PC-3 (cell line): ENCODE measurements at regions not wholly inside any gene's neighbourhood (a gene's known extent, or its start where the extent isn't known, plus 50 kb on each side); places are given as distances from the start of the nearest gene placed in this dataset.
A peak's percentile ranks its signal among the peaks of the same experiment; 100 is the strongest.

Source experiments
- ATAC-seq: fragments of 200-7000 bp; cut with Tn5 transposase; 2 replicates; pipeline ENCODE4 v1.9.1; 2020; ENCODE audit warnings: mild to moderate bottlenecking, moderate library complexity
- BruUV-seq: library from RNA; stranded (reverse); fragments of 400-500 nt; replicated peaks from 2 replicates; lab custom pipeline; 2021; lab: Mats Ljungman, UMichigan
- CTCF ChIA-PET: fragments of 300-600 bp; sonication (Branson Sonifier 250); formaldehyde crosslinking; loops from one replicate; lab custom pipeline; 2022; ENCODE audit warnings: antibody characterized with exemption; lab: Charles Lee
- POLR2A ChIA-PET: fragments of 300-600 bp; sonication (Branson Sonifier 250); formaldehyde crosslinking; loops from one replicate; lab custom pipeline; 2022; ENCODE audit warnings: antibody characterized with exemption; ENCODE audit not compliant: unreplicated experiment; lab: Charles Lee
- DNase-seq: peaks from one replicate; pipeline ENCODE4 v3.0.0-alpha.2; 2015
- H2AFZ ChIP-seq: fragments of 300-600 bp; sonication (generic); 2 replicates; pipeline ENCODE4 v1.6.0; 2016; ENCODE audit warnings: antibody characterized with exemption, low read length
- H3F3A ChIP-seq: fragments of 300-600 bp; sonication (generic); one replicate; pipeline ENCODE4 v1.6.0; 2017; ENCODE audit warnings: antibody characterized with exemption, low read length, control low read depth, mild to moderate bottlenecking; ENCODE audit not compliant: unreplicated experiment
- H3K27ac ChIP-seq: fragments of 300-600 bp; sonication (generic); 2 replicates; pipeline ENCODE4 v1.5.1; 2016; ENCODE audit warnings: mild to moderate bottlenecking, low read length
- H3K27me3 ChIP-seq: fragments of 300-600 bp; sonication (generic); 2 replicates; pipeline ENCODE4 v1.6.1; 2016; ENCODE audit warnings: low read length, mixed read lengths
- H3K36me3 ChIP-seq: fragments of 300-600 bp; sonication (generic); 2 replicates; pipeline ENCODE4 v1.6.1; 2016; ENCODE audit warnings: low read depth, mixed run types, low read length, mixed read lengths
- H3K4me1 ChIP-seq: fragments of 300-600 bp; sonication (generic); 2 replicates; pipeline ENCODE4 v1.5.1; 2016; ENCODE audit warnings: low read length; ENCODE audit not compliant: insufficient read depth
- H3K4me2 ChIP-seq: fragments of 300-600 bp; sonication (generic); 2 replicates; pipeline ENCODE4 v1.6.0; 2016; ENCODE audit warnings: low read length
- H3K4me3 ChIP-seq: fragments of 300-600 bp; sonication (generic); 2 replicates; pipeline ENCODE4 v1.5.1; 2016; ENCODE audit warnings: mild to moderate bottlenecking, low read length, mixed read lengths
- H3K79me2 ChIP-seq: fragments of 300-600 bp; sonication (generic); 2 replicates; pipeline ENCODE4 v1.6.1; 2017; ENCODE audit warnings: low read length, mixed read lengths
- H3K9ac ChIP-seq: fragments of 300-600 bp; sonication (generic); 2 replicates; pipeline ENCODE4 v1.6.0; 2016; ENCODE audit warnings: mild to moderate bottlenecking, low read length
- H3K9me2 ChIP-seq: fragments of 300-600 bp; sonication (generic); replicated peaks from 2 replicates; pipeline ENCODE4 v1.6.1; 2016; ENCODE audit warnings: mixed run types, low read length, mixed read lengths
- H3K9me3 ChIP-seq: fragments of 300-600 bp; sonication (generic); 2 replicates; pipeline ENCODE4 v1.6.1; 2016; ENCODE audit warnings: low read length, mixed read lengths
- H4K20me1 ChIP-seq: fragments of 300-600 bp; sonication (generic); 2 replicates; pipeline ENCODE4 v1.6.1; 2016; ENCODE audit warnings: low read length, mixed read lengths
- EZH2 ChIP-seq: fragments of 300-600 bp; sonication (generic); IDR thresholded peaks from one replicate; pipeline ENCODE4 v1.6.1; 2017; ENCODE audit warnings: antibody characterized with exemption, mild to moderate bottlenecking, low read length; ENCODE audit not compliant: unreplicated experiment
- EZH2phosphoT487 ChIP-seq: fragments of 300-600 bp; sonication (generic); IDR thresholded peaks from 2 replicates; pipeline ENCODE4 v1.6.1; 2018; ENCODE audit warnings: mild to moderate bottlenecking, antibody characterized with exemption, low read length, borderline replicate concordance
- intact Hi-C: fragments of 100-400 bp; cut with micrococcal nuclease; formaldehyde crosslinking; loops from 2 replicates; pipeline ENCODE4 v1.9.0; 2023
- TF ChIP-seq, protein P1 (sequence below): fragments of 300-600 bp; sonication (generic); conservative IDR thresholded peaks from 2 replicates; pipeline ENCODE4 v1.5.1; 2017; ENCODE audit warnings: antibody characterized with exemption, low read depth, mild to moderate bottlenecking, low read length

DNA sequence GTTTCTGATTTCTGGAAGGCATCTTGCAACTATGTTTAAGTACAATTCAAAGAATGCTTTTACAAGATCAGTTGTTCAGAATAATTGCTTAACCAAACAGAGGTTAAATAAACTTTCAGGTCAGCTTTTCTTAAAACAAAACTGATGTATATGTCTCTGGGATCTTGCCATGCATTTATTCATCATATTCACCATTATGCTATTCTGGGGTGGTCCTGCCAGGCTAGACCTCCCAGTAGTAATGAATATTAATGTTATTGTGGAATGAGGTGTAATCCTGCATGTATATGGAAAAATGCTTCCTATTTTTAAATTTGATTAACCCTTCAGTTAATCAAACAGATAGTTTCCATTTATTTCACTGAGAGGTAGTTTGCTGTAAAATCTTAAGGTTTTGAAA is 129.3 kb upstream of the RGPD4 start:
- no peak for TF ChIP-seq EZH2
- TF ChIP-seq, protein P1, sequence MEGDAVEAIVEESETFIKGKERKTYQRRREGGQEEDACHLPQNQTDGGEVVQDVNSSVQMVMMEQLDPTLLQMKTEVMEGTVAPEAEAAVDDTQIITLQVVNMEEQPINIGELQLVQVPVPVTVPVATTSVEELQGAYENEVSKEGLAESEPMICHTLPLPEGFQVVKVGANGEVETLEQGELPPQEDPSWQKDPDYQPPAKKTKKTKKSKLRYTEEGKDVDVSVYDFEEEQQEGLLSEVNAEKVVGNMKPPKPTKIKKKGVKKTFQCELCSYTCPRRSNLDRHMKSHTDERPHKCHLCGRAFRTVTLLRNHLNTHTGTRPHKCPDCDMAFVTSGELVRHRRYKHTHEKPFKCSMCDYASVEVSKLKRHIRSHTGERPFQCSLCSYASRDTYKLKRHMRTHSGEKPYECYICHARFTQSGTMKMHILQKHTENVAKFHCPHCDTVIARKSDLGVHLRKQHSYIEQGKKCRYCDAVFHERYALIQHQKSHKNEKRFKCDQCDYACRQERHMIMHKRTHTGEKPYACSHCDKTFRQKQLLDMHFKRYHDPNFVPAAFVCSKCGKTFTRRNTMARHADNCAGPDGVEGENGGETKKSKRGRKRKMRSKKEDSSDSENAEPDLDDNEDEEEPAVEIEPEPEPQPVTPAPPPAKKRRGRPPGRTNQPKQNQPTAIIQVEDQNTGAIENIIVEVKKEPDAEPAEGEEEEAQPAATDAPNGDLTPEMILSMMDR = no peak
- no peak for TF ChIP-seq EZH2phosphoT487
- intact Hi-C loops = no loop called here
- no TSS peak for BruUV-seq

DNA sequence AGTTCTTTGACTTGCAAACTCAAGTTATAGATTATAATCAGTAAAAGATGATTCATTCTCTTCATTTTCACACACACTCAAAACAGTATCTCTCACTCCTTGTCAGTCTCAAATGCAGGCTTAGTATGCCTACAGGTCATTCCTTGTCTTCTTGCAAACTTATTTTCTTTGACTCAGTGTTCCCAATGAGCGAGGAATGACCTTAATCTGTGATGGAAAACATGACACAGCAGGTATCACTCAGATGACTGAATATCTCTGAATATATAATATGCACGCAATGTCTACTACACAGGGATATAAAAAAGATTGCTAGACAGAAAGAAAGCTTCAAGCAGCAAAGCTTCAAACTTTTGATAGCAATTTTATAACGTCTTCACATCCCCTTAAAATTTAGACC is 127.8 kb upstream of the RGPD4 start:
- Histone ChIP-seq H3K27ac (no peak overlapping the region), H3K27me3 (peaks cover 11% of the 10 kb centered on the region; the same call in 1 of the 2 replicates), H3F3A (no peaks in the 10 kb centered on the region), H3K9me3 (no peaks in the 10 kb centered on the region), H2AFZ (no peak overlapping the region), H3K4me2 (no peak overlapping the region), H3K4me3 (no peak overlapping the region), H4K20me1 (no peaks in the 10 kb centered on the region), H3K9me2 (no peaks in the 10 kb centered on the region), H3K9ac (no peak overlapping the region), H3K4me1 (no peaks in the 10 kb centered on the region), H3K79me2 (no peaks in the 10 kb centered on the region), H3K36me3 (no peaks in the 10 kb centered on the region)
- BruUV-seq = no TSS peak
- TF ChIP-seq EZH2 (no peak), EZH2phosphoT487 (no peak)
- TF ChIP-seq, protein P1 = no peak
- no peak for ATAC-seq
- peak; percentile 8 for DNase-seq
- intact Hi-C loops = no loop called here
- ChIA-PET CTCF (interaction anchor here (0.5 kb wide), 1 partner anchor 55 kb away, joined by 3 read pairs; no protein-coding TSS in a partner anchor), POLR2A (no interaction called here)

More for the DNA sequence above, 129.3 kb upstream of the RGPD4 start:
- CTCF ChIA-PET = no interaction called here
- Histone ChIP-seq H3F3A (no peaks in the 10 kb centered on the region), H3K36me3 (no peaks in the 10 kb centered on the region), H3K9me2 (no peaks in the 10 kb centered on the region), H4K20me1 (no peaks in the 10 kb centered on the region), H3K4me3 (no peak overlapping the region), H2AFZ (no peak overlapping the region), H3K79me2 (no peaks in the 10 kb centered on the region), H3K4me2 (no peak overlapping the region), H3K9ac (no peak overlapping the region), H3K27me3 (peaks cover 21% of the 10 kb centered on the region; the same call in 1 of the 2 replicates), H3K9me3 (no peaks in the 10 kb centered on the region), H3K27ac (no peak overlapping the region), H3K4me1 (no peaks in the 10 kb centered on the region)
- POLR2A ChIA-PET = no interaction called here
- no peak for DNase-seq
- no peak for ATAC-seq

GRCh38 chr2:107700073-107700472 is 126.6 kb upstream of the RGPD4 start:
- no peak overlapping the region for H3K9ac ChIP-seq
- H3F3A ChIP-seq = no peaks in the 10 kb centered on the region
- intact Hi-C loops = no loop called here
- CTCF ChIA-PET = no interaction called here
- no peak overlapping the region for H3K27ac ChIP-seq
- H3K9me2 ChIP-seq = no peaks in the 10 kb centered on the region
- no peaks in the 10 kb centered on the region for H3K79me2 ChIP-seq
- TF ChIP-seq EZH2 (no peak), EZH2phosphoT487 (no peak)
- TF ChIP-seq, protein P1 = no peak
- no peak overlapping the region for H3K4me2 ChIP-seq
- BruUV-seq = no TSS peak
- no peaks in the 10 kb centered on the region for H3K36me3 ChIP-seq
- H2AFZ ChIP-seq = no peak overlapping the region
- DNase-seq = no peak
- POLR2A ChIA-PET = no interaction called here
- peaks cover 7% of the 10 kb centered on the region; the same call in 1 of the 2 replicates for H3K27me3 ChIP-seq
- H4K20me1 ChIP-seq = no peaks in the 10 kb centered on the region
- H3K4me3 ChIP-seq = no peak overlapping the region
- no peak for ATAC-seq
- no peaks in the 10 kb centered on the region for H3K9me3 ChIP-seq
- H3K4me1 ChIP-seq = no peaks in the 10 kb centered on the region
